ENCODE measurements at regions not wholly inside any gene's neighbourhood (a gene's known extent, or its start where the extent isn't known, plus 50 kb on each side); places are given as distances from the start of the nearest gene placed in this dataset.

GRCh38 chr18:2381539-2381938, 189.8 kb downstream of the METTL4 start:
- H3K4me3 ChIP-seq (ENCODE audit: low read depth, low read length), result no peak overlapping the region
- no peak for TF ChIP-seq CTCF (IDR thresholded peaks at IDR 0.05; ENCODE audit: borderline replicate concordance, insufficient read depth, low read depth, low read length)

GRCh38 chr18:2387588-2387987, 183.7 kb downstream of the METTL4 start:
- TF ChIP-seq CTCF (IDR thresholded peaks at IDR 0.05; ENCODE audit: borderline replicate concordance, insufficient read depth, low read depth, low read length), result no peak
- no peak overlapping the region for H3K4me3 ChIP-seq (ENCODE audit: low read depth, low read length)

DNA sequence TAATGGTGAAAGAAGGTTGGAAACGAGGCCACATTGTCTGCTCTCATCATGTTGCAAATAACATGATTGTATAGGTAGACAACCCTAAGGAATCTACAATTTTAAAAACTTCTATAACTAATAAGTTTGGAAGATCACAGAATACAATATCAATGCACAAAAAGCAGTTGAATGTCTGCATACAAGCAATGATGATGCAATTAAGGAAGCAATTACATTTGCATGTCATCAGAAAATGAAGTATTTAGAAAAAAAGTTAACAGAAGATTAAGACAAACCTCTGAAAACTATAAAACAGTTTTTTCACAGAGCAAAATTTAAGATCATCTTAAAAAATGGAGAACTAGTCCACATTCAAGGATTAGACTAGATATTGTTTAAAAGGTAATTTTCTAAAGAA, 181.1 kb downstream of the METTL4 start:
- TF ChIP-seq CTCF (IDR thresholded peaks at IDR 0.05; ENCODE audit: borderline replicate concordance, insufficient read depth, low read depth, low read length), result no peak
- no peak overlapping the region for H3K4me3 ChIP-seq (ENCODE audit: low read depth, low read length)

DNA sequence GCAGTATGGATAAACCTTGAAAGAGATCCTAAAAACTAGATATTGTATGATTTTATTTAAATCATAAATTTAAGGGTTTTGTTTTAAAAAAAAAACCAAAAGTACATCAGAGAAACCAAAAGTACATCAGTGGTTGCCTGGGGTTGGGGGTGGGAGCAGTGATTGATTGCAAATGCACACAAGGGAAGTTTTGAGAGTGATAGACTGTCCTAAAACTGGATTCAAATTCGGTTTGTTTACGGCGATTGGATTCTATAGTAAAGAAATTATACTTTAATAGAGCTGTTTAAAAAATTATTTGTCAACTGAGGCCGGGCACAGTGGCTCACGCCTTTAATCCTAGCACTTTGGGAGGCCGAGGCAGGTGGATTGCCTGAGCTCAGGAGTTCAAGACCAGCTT, 179.8 kb downstream of the METTL4 start:
- no peak for TF ChIP-seq CTCF (IDR thresholded peaks at IDR 0.05; ENCODE audit: borderline replicate concordance, insufficient read depth, low read depth, low read length)
- no peak overlapping the region for H3K4me3 ChIP-seq (ENCODE audit: low read depth, low read length)

DNA sequence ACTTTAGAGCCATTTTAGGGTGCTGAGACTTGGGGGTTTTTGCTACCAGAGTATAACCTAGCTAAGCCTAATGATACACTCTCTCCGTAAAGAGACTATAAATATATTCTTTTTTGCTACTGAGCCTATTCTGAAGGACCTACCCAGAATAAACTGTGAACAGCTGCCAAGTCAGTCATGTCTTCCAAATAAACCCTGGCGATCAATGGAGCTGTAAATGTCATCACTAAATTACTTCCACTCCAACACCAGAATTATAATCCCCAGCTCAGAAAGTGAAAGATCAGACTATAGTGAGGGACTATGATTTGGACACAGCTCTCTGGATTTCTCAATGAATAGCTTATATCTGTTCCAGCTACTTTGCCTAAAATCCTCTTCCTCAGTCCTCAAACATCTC, 178.9 kb downstream of the METTL4 start:
- no peak for TF ChIP-seq CTCF (IDR thresholded peaks at IDR 0.05; ENCODE audit: borderline replicate concordance, insufficient read depth, low read depth, low read length)
- H3K4me3 ChIP-seq (ENCODE audit: low read depth, low read length), result no peak overlapping the region

DNA sequence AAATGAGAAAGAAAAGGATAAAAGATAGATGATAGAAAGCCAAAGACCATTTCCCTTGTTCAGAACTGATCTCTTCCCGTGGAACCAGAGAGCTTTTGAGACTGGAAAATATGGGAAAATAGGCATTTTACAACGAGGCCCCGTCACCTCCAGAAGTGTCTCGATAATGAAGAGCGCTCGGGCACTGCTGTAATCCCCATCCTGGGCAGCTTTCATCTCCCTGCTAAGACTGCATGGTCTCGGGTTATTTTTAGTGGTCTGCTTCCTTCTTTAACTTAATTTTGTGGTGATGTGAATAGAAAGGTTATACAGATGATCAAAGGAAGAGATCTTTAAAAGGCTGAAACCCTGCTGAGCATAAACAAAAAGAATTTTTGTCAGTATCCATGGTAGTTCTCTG, 176.6 kb downstream of the METTL4 start:
- TF ChIP-seq CTCF (IDR thresholded peaks at IDR 0.05; ENCODE audit: borderline replicate concordance, insufficient read depth, low read depth, low read length), result no peak
- no peak overlapping the region for H3K4me3 ChIP-seq (ENCODE audit: low read depth, low read length)

DNA sequence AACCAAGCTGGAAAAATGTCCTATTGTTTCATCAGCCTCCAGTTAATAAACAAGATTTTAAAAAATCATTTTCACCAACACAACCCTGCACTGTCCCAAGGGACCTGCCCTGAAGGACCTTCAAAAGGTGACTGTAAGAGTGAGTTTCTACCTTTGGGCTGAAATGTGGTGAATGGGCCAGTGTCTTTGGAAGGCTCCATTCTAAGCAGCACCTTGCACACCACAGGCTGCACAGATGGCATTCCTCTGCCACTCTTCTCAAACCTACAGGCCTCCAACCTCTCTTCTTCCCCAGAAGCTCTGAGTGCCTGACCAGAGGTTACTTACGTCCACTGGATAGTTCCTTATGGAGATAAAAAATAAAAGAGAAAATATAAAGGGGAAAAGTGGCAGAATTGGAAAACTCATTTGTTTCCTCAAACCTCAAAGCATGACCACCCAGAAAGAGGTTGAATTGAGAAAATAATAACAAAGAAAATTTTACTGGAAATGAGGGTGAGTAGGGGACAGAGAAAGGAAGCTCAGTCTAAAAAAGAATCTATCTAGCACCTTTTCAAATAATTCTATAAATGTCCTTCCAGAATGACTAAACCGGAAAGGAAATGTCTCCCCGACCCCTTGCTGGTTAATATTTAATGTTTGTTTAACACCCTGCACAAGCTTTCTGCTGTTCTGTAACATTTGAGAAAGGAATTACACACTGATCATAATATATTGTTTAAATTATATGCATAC, 175.7 kb downstream of the METTL4 start:
- no peak for TF ChIP-seq CTCF (IDR thresholded peaks at IDR 0.05; ENCODE audit: borderline replicate concordance, insufficient read depth, low read depth, low read length)
- no peak overlapping the region for H3K4me3 ChIP-seq (ENCODE audit: low read depth, low read length)

Data from GM12875 (cell line).